SJCRH30 (cell line): ENCODE measurements at regions not wholly inside any gene's neighbourhood (a gene's known extent, or its start where the extent isn't known, plus 50 kb on each side); places are given as distances from the start of the nearest gene placed in this dataset.

Experiments used
- DNase-seq, 2 experiments: peaks; one replicate each; pipeline ENCODE4 v3.0.0-alpha.2; 2015 to 2020
- H3K27ac ChIP-seq: fragments of 250-450 bp; sonication (Bioruptor Pico); 2 replicates; pipeline ENCODE4 v1.5.1; 2020; ENCODE audit warnings: mild to moderate bottlenecking, moderate library complexity
- H3K27me3 ChIP-seq: fragments of 250-450 bp; sonication (Bioruptor Pico); 2 replicates; pipeline ENCODE4 v1.5.1; 2020; ENCODE audit warnings: mild to moderate bottlenecking, moderate library complexity
- H3K36me3 ChIP-seq: fragments of 250-450 bp; sonication (Bioruptor Pico); 2 replicates; pipeline ENCODE4 v1.5.1; 2020; ENCODE audit warnings: mild to moderate bottlenecking, moderate library complexity
- H3K4me1 ChIP-seq: fragments of 250-450 bp; sonication (Bioruptor Pico); 2 replicates; pipeline ENCODE4 v1.5.1; 2020; ENCODE audit warnings: mild to moderate bottlenecking, moderate library complexity
- H3K4me3 ChIP-seq: fragments of 250-450 bp; sonication (Bioruptor Pico); 2 replicates; pipeline ENCODE4 v1.5.1; 2020; ENCODE audit warnings: mild to moderate bottlenecking, moderate library complexity
- H3K9me3 ChIP-seq: fragments of 250-450 bp; sonication (Bioruptor Pico); replicated peaks from 2 replicates; pipeline ENCODE4 v1.5.1; 2020; ENCODE audit warnings: mild to moderate bottlenecking, moderate library complexity

DNA sequence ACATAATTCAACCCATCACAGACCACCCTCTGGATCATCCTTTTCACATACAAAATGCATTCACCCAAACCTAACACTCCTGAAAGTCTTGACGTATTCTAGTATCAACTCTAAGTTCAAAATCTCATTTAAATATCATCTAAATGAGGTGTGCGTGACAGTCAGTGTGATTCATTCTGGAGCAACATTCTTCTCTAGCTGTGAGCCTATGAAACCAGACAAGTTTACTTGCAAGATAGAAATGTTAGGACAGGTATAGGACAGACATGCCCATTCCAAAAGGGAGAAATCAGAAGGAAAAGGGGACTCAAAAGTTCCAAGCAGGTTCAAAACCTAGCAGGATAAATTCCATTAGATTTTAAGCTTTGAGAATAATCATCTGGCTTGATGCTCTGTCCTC is 329.7 kb downstream of the CD83 start:
- H3K36me3 ChIP-seq, result no peaks in the 10 kb centered on the region
- no peak for DNase-seq
- H3K4me3 ChIP-seq, result no peak overlapping the region
- no peaks in the 10 kb centered on the region for H3K9me3 ChIP-seq
- no peaks in the 10 kb centered on the region for H3K4me1 ChIP-seq
- no peaks in the 10 kb centered on the region for H3K27me3 ChIP-seq
- H3K27ac ChIP-seq, result no peak overlapping the region

DNA sequence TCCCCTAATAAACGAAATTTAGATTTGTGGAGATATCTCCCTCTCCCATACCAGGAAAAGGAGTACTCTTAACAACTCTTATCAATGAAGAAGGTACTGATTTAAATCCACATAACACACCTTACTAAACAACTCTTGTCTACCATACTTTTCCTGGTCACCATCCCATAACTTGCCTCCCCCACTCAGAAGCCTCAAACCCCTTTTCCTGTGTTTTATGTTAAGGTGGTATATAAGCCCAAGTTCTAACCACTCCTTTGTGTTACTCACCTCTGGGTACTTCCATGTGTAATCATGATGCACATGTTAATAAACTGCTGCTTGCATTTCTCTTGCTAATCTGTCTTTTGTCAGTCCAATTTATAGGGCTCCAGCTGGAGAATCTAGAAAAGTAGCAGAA is 330.7 kb downstream of the CD83 start:
- Histone ChIP-seq H3K27ac (no peak overlapping the region), H3K36me3 (no peaks in the 10 kb centered on the region), H3K27me3 (no peaks in the 10 kb centered on the region), H3K4me3 (no peak overlapping the region), H3K9me3 (no peaks in the 10 kb centered on the region), H3K4me1 (no peaks in the 10 kb centered on the region)
- DNase-seq, result no peak

DNA sequence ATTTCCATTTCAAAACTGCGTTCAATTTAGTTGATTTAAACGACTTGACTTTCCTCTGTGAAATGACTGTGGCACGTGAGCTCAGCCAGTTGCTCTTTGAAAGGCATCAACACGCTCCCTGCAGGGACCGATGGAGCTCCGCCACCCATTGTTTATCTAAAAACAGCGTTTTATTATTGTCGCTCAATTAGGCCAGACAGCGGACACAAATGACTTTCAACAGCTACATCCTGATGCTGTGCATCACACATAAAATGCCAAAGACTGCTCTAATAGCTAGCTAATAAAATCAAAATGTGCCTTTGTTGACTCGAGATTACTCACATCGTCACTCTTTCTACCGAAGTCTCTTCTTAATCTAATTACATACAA is 332.5 kb downstream of the CD83 start:
- H3K36me3 ChIP-seq, result no peaks in the 10 kb centered on the region
- H3K4me3 ChIP-seq, result no peak overlapping the region
- no peaks in the 10 kb centered on the region for H3K4me1 ChIP-seq
- H3K27ac ChIP-seq, result no peak overlapping the region
- no peak for DNase-seq
- no peaks in the 10 kb centered on the region for H3K9me3 ChIP-seq
- no peaks in the 10 kb centered on the region for H3K27me3 ChIP-seq

DNA sequence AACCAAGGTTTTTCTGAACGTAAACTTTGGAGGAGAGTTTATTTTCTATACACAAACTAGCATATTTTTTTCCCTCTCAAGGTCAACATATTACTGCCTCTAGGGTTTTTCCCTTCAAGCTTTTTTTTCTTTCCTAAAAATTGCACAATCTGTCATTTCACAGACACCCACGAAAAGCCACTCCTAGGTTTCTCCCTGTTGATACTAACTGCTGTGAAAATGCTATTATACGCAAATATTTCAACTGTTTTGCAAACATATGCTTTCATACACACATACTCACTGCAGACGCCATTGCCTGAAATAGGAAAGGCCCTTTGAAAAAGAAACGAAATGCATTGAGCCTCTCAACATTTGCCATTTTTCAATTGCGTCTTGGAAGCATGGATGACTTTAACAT is 333.0 kb downstream of the CD83 start:
- no peak overlapping the region for H3K27ac ChIP-seq
- H3K4me3 ChIP-seq, result no peak overlapping the region
- no peaks in the 10 kb centered on the region for H3K4me1 ChIP-seq
- H3K27me3 ChIP-seq, result no peaks in the 10 kb centered on the region
- H3K9me3 ChIP-seq, result no peaks in the 10 kb centered on the region
- no peak for DNase-seq
- no peaks in the 10 kb centered on the region for H3K36me3 ChIP-seq

DNA sequence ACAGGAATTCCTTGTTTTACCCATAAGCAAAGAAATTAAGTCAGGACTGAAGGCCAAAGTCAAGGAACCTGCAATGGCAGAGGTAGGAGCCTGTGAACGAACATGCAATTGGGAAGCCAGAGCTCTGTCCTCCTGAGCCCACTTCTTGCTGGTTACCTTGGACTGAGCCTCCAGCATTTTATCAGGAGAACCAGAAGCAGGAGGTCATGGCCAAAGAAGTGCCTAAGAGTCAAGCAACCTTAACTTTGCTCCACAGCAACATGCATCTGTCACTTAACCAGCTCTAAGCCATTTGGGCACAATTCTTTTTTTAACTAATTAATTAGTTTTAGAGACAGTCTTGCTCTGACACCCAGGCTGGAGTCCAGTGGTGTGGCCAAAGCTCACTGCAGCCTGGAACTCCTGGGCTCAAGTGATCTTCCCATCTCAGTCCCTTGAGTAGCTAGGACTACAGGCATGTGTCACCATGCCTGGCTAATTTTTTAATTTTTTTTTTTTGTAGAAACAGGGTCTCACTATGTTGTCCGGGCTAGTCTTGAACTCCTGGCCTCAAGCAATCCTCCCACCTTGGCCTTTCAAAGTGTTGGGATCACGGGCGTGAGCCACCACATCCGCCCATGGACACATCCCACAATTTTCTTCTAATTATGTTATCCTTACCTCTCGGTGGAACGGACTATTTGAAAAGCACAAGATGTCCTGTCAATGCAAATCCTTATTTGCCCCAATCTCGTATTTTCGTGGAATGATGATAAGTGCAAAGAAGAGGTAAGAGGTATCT is 334.2 kb downstream of the CD83 start:
- H3K4me1 ChIP-seq, result no peaks in the 10 kb centered on the region
- no peaks in the 10 kb centered on the region for H3K9me3 ChIP-seq
- DNase-seq, result no peak
- no peak overlapping the region for H3K27ac ChIP-seq
- no peak overlapping the region for H3K4me3 ChIP-seq
- H3K36me3 ChIP-seq, result no peaks in the 10 kb centered on the region
- no peaks in the 10 kb centered on the region for H3K27me3 ChIP-seq

DNA sequence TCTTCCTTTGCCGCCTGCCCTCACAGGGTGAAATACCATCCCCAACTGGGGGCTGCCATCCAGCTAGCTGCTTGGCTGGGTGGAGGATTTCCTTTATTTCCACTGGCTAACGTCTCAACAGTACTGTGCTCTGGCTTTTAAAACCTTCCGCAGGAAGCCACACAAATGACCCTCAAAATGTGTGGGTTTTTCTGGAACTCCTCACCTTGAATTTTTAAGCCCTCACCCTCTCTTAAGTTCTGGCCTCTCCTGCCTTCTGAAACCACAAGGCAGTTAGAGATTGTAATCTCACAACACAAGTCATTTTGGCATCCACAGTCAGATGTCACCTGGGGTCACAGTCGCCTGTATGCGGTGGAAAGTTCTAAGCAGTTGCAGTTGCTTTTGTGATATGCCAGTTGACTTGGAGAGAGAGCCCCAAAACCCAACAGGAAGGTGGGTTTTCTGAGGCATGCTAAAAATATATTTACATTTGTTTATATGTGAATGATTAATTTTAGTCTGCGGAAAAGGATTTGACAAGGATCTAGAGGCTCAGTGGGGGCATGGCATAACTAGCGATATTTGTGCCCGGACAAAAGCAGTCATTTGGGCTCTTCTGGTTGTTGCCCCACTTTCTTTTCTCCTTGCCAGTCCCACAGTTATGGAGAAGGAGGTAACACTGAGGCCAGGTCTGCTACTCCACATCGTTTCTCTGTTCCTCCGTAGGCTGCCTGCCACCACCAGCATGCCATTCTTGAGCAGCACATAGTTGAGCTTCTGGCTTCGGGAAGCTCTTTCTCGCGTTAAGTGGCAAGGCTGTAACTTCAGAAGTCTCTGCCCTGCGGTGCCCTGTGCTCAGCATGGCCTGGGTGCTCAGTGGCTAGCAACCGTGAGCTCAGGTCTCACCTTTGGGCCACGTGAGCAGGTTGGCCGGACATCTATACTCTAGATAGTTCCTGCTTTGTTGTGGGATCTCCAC is 335.3 kb downstream of the CD83 start:
- Histone ChIP-seq H3K36me3 (no peaks in the 10 kb centered on the region), H3K9me3 (no peaks in the 10 kb centered on the region), H3K27me3 (no peaks in the 10 kb centered on the region), H3K4me3 (no peak overlapping the region), H3K4me1 (no peaks in the 10 kb centered on the region), H3K27ac (no peak overlapping the region)
- DNase-seq, result no peak

DNA sequence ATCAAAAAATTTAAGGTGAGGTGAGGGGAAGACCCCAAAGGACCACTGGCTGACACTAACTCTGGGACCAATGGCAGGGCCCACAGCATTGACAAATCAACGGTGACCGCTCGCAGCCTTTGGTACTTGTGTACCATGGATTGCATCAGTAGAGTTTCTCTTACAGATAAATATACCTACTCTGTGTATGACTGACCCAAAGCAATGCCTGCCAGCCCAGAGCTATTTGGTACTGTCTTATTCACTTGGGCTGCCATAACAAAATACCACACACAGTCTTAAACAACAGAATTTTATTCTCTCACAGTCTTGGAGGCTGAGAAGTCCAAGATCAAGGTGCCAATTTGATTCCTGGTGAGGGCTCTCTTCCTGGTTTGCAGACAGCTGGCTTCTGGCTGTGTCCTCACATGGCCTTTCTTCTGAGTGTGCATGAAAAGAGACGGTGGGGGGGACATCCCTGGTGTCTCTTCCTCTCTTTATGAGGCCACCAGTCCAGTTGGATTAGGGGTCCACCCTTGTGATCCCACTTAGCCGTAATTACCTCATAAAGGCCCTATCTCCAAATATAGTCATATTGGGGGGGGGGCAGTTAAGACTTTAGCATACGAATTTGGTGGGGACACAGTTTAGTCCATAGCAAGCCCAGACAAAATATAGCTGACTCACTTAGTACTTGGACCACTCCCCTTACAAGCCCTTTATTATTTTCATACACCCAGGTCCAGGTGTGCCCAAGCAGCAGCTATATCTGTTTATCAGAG is 336.3 kb downstream of the CD83 start:
- Histone ChIP-seq H3K4me3 (no peak overlapping the region), H3K27ac (no peak overlapping the region), H3K27me3 (no peaks in the 10 kb centered on the region), H3K9me3 (no peaks in the 10 kb centered on the region), H3K4me1 (no peaks in the 10 kb centered on the region), H3K36me3 (no peaks in the 10 kb centered on the region)
- no peak for DNase-seq

DNA sequence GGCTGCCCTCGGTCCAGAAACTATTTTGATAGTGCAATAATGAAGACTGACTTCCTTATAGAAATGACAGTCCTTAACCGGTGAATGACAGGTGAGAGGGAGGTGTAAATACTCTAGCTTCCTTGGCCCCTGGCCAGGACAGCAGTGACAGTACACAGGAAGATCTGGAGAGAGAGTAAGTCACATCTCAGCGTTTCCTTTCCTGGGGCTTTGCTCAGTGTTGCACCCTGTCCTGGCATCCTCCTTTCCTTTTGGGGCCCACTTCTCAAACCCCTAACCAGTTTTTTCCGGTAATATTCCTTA is 336.9 kb downstream of the CD83 start:
- Histone ChIP-seq H3K27me3 (no peaks in the 10 kb centered on the region), H3K9me3 (no peaks in the 10 kb centered on the region), H3K4me3 (no peak overlapping the region), H3K27ac (no peak overlapping the region), H3K4me1 (no peaks in the 10 kb centered on the region), H3K36me3 (no peaks in the 10 kb centered on the region)
- no peak for DNase-seq

DNA sequence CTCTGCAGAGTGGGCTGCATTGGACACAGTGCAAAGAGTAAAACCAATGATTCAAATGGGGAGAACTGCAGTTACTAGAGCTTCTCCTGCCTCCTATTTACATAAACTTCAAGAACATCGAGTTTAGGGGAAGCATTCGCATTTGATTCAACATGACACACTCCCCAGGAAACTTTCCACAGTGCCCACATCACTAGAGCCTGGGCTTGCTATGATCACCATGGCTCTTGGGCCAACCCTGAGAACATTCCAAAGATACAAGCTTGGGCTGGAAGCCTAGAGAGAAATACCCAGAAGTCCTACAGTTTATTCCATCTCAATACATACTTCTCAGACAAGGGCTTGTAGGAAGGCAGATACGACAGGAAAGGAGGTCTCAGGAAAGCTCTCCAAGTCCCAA is 337.9 kb downstream of the CD83 start:
- Histone ChIP-seq H3K9me3 (no peaks in the 10 kb centered on the region), H3K27ac (no peak overlapping the region), H3K4me1 (no peaks in the 10 kb centered on the region), H3K4me3 (no peak overlapping the region), H3K27me3 (no peaks in the 10 kb centered on the region), H3K36me3 (no peaks in the 10 kb centered on the region)
- no peak for DNase-seq

DNA sequence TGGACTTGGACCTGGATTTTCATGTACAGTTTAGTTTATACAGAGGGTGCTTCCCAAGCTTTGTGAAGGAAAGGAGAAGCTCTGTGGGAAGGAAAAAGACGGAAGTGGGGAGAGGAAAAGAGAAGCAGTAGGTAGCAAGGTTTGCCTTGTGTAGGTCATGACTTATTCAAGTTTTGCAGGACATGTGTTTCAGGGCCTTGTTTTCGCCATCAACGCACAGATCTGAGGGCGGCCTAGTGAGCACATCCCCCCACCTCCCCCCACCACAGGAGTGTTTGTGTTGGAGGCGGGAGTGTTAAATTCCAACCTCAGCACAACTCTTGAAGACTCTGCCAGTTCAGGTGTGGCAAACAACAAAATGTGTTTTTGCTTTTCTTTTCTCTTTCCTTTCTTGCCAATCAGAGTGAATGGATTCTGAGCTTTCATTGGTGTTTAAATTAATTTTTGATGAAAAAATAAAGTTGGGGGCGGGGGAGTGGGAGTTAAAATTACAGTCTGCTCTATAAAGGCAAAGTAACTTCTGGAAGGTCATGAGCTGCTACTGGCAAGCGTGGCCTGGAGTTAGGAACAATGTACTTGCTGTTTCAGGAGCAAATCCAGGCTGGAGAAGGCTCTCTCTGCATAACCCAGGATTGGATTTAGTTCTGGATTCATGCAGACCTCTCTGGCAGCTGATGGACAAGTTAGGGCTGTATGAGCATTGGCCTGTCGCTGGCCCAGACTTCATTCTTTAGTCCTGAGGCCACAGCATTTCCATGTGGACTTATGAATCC is 338.5 kb downstream of the CD83 start:
- no peaks in the 10 kb centered on the region for H3K4me1 ChIP-seq
- no peak for DNase-seq
- H3K9me3 ChIP-seq, result no peaks in the 10 kb centered on the region
- H3K27me3 ChIP-seq, result no peaks in the 10 kb centered on the region
- H3K4me3 ChIP-seq, result no peak overlapping the region
- H3K36me3 ChIP-seq, result no peaks in the 10 kb centered on the region
- no peak overlapping the region for H3K27ac ChIP-seq

DNA sequence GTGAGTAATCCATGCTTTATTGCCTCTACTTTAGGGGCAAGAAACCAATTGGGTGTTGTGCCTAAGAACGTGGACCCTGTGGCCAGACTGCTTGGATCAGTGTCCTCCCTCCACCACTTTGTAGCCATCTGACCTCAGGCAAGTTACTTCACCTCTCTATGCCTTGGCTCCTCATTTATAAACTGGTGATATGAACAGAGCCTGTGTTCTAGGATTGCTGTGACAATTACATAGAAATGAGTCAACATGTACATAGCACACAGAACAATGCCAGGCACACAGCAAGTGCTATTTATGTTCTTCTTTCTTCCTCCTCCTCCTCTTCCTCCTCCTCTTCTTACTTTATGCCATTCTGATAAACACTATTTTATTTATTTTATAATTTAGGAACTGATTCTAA is 339.4 kb downstream of the CD83 start:
- H3K27ac ChIP-seq, result no peak overlapping the region

DNA sequence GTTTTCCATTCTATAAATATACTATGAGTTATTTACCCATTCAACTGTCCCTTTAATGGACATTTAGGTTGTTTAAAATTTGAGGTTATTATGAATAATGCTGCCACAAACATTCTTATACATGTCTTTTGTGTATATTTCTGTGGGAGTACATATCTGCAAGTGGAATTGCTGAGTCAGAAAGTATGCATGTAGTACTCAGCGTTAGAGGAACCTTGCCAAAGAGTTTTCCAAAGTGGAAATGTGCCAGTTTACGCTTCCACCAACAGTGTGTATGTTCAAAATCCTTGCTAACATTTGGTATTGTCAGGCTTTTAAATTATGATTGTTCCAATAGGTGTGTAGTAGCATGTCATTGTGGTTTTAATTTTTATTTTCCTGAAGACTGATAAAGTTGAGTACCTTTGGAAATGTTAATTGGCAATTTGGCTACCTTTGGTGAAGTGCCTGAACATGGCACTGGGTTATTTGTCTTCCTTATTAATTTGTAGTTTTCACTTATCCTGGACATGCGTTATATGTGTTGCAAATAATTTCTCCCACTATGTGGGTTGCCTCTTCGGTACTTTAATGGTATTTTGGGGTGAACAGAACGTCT is 341.2 kb downstream of the CD83 start:
- H3K4me3 ChIP-seq, result no peak overlapping the region
- no peaks in the 10 kb centered on the region for H3K27me3 ChIP-seq
- H3K9me3 ChIP-seq, result no peaks in the 10 kb centered on the region
- H3K4me1 ChIP-seq, result no peaks in the 10 kb centered on the region
- no peak for DNase-seq
- no peaks in the 10 kb centered on the region for H3K36me3 ChIP-seq
- no peak overlapping the region for H3K27ac ChIP-seq

More for the DNA sequence above, 339.4 kb downstream of the CD83 start:
- H3K4me1 ChIP-seq, result no peaks in the 10 kb centered on the region
- no peak for DNase-seq
- no peaks in the 10 kb centered on the region for H3K36me3 ChIP-seq
- no peaks in the 10 kb centered on the region for H3K27me3 ChIP-seq
- no peaks in the 10 kb centered on the region for H3K9me3 ChIP-seq
- no peak overlapping the region for H3K4me3 ChIP-seq

DNA sequence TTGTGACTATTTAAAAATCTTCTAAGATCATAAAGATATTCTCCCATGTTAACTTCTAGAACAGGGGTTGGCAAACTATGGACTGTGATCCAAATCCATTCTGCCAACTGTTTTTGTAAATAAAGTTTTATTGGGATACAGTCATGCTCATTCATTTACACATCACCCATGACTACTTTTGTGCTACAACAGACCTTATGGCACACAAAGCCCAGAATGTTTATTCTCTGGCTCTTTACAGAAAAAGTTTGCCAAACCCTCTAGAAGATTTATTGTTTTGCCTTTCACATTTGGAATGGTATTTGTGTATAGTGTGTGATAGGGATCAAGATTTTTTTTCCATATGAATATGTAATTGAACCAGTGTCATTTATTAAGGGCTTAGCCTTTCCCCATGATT is 341.7 kb downstream of the CD83 start:
- H3K27ac ChIP-seq, result no peak overlapping the region
- DNase-seq, result no peak
- no peaks in the 10 kb centered on the region for H3K36me3 ChIP-seq
- no peaks in the 10 kb centered on the region for H3K4me1 ChIP-seq
- no peaks in the 10 kb centered on the region for H3K9me3 ChIP-seq
- no peaks in the 10 kb centered on the region for H3K27me3 ChIP-seq
- no peak overlapping the region for H3K4me3 ChIP-seq

DNA sequence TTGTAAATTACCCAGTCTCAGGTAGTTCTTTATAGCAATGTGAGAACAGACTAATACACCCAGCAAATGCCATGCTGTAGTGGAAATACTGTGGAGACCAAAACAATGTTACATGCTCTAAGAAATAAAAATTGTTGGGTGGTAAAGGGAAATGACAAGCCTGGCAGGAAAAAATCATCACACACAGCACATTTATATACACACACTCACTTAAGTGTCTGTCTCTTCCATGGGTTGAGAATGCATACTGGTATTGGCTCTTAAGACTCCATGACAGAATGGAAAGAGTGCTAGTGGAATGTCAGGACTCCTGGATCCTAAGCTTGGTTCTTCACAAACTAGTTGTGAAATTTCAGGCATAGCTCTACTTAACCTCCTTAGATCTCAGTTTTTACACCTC is 343.0 kb downstream of the CD83 start:
- Histone ChIP-seq H3K4me3 (no peak overlapping the region), H3K36me3 (no peaks in the 10 kb centered on the region), H3K27ac (no peak overlapping the region), H3K9me3 (no peaks in the 10 kb centered on the region), H3K27me3 (no peaks in the 10 kb centered on the region), H3K4me1 (no peaks in the 10 kb centered on the region)
- no peak for DNase-seq
